IPS-15b (cell line): ENCODE measurements at regions not wholly inside any gene's neighbourhood (a gene's known extent, or its start where the extent isn't known, plus 50 kb on each side); places are given as distances from the start of the nearest gene placed in this dataset.

Experiments used
- H3K27me3 ChIP-seq: one replicate; pipeline ENCODE4 v1.6.1; 2013; ENCODE audit warnings: low read length; ENCODE audit not compliant: control insufficient read depth, insufficient read depth
- H3K36me3 ChIP-seq: one replicate; pipeline ENCODE4 v1.6.1; 2013; ENCODE audit warnings: low read length; ENCODE audit not compliant: control insufficient read depth, insufficient read depth
- H3K4me1 ChIP-seq: one replicate; pipeline ENCODE4 v1.6.1; 2013; ENCODE audit warnings: mild to moderate bottlenecking, low read length; ENCODE audit not compliant: control insufficient read depth, insufficient read depth
- H3K4me3 ChIP-seq: one replicate; pipeline ENCODE4 v1.5.1; 2013; ENCODE audit warnings: low read depth, low read length
- H3K9ac ChIP-seq: one replicate; pipeline ENCODE4 v1.6.1; 2013; ENCODE audit warnings: low read depth, mild to moderate bottlenecking, low read length
- H3K9me3 ChIP-seq: one replicate; pipeline ENCODE4 v1.6.1; 2013; ENCODE audit warnings: mild to moderate bottlenecking, low read length; ENCODE audit not compliant: control insufficient read depth, insufficient read depth

DNA sequence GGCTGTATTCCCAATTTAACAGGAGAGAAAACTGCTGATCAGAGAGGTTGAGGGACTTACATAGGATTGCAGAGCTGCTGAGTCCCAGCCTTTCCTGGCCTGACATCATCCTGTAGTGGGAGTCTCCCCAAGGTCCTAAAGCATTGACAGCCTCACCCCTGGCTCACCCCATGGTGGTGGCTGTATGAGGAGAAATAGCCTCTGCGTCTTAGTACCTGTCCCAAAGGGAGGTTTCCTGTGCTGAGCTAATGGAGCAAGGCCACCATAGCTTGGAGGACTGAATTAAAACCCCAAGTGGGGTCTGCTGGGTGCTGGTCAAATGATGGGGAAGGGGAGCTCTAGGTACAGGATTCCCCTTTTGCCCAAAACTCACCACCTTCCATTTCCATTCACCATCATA is 525.1 kb downstream of the CDH26 start:
- Histone ChIP-seq H3K4me1 (no peaks in the 10 kb centered on the region), H3K9me3 (no peaks in the 10 kb centered on the region), H3K27me3 (no peaks in the 10 kb centered on the region), H3K4me3 (no peak overlapping the region), H3K36me3 (no peaks in the 10 kb centered on the region), H3K9ac (no peak overlapping the region)

DNA sequence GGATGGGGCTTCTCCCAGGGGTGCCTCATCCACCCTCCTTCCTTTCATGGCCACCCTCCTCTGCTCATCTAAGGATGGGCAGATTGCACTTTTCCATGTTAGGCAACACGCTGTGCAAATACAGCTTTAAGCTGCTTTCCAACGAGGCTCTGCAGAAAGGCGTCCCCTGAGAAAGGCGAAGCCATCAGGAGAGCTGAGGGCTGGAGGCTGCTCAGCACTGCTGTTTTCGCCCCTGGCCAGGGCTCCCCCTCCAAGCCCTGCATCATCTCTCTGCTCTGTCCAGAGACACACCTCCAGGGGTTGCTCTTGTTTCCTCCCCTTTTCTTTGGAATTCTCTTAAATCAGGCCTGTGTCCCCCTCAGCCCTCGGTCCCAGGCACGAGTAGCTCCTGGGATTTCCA is 526.1 kb downstream of the CDH26 start:
- H3K4me1 ChIP-seq = no peaks in the 10 kb centered on the region
- no peaks in the 10 kb centered on the region for H3K27me3 ChIP-seq
- H3K36me3 ChIP-seq = no peaks in the 10 kb centered on the region
- H3K9me3 ChIP-seq = no peaks in the 10 kb centered on the region
- H3K9ac ChIP-seq = no peak overlapping the region
- no peak overlapping the region for H3K4me3 ChIP-seq

DNA sequence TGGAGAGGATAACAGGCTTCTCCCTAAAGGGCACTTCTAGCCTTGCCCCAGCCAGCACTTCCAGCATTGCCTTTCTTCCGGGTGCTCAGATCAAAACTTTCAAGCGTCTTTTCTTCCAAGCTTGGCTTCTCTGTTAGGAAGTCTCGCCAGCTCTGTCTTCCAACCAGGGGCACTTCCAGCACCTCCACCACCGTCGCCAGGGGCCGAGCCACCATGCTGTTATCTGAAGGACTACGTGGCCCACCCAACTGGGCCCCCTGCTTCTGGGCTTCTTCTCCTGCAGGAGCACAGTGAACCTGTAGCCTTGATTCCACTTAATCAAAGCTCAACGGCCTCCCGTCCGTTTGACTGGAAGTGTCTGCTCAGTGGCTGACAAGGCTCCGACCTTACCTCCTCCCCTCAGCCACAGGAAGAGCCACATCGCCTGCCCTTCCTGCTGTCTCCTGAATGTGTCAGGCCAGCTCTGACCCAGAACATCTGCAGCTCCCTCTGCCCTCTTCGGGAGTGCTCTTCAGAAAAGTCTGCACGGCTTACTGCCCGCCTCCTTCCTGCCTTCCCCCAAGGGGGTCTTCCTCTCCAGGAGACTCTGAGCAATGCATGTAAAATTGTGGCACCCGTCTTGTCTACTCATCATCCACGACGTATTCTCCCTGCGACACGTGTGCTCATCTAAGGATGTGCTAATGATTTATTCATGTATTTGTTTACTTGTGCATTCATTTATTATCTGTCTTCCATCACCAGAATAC is 527.0 kb downstream of the CDH26 start:
- H3K36me3 ChIP-seq = no peaks in the 10 kb centered on the region
- no peaks in the 10 kb centered on the region for H3K9me3 ChIP-seq
- no peak overlapping the region for H3K4me3 ChIP-seq
- no peaks in the 10 kb centered on the region for H3K27me3 ChIP-seq
- no peak overlapping the region for H3K9ac ChIP-seq
- no peaks in the 10 kb centered on the region for H3K4me1 ChIP-seq

DNA sequence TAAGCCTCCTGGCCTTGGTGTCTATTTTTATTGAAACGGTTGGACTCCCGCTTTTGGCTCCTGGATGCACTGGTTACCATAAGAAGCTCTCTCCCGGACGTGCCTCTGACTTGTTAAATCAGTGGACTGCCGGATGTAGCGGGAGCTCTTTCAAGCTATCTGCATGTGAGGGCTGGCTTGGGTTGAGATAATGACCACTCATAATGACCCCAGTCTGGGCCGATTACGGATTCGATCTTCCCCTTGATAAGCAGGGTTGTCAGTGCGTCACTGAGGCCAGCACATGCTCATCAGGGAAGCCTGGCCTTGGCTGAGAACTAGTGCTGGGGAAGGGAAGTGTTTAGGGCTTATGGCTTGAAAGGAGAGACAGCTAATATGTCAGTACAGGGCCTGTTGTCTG is 528.1 kb downstream of the CDH26 start:
- H3K9ac ChIP-seq = no peak overlapping the region

DNA sequence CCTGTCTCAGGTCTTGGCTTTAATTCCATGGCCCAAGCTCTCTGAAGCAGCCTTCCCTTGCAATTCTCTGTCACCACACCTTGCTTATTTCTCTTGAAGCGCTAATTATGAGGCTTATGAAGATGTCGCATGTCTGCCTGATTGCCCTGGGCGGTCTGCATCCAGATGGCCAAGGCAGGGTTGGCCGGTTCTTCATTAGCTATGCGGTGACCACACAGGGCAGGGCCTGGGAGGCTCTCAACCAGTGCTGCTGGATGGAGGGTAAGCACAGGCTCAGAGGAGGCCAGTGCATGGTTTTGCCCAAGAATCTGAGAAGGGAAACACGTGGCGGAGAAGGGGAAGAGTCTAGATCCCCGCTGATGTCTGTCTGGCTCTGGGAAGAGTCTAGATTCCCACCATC is 528.7 kb downstream of the CDH26 start:
- Histone ChIP-seq H3K27me3 (no peaks in the 10 kb centered on the region), H3K9ac (no peak overlapping the region), H3K9me3 (no peaks in the 10 kb centered on the region), H3K36me3 (no peaks in the 10 kb centered on the region), H3K4me3 (no peak overlapping the region), H3K4me1 (no peaks in the 10 kb centered on the region)

More for the DNA sequence above, 528.1 kb downstream of the CDH26 start:
- no peaks in the 10 kb centered on the region for H3K27me3 ChIP-seq
- H3K36me3 ChIP-seq = no peaks in the 10 kb centered on the region
- H3K4me3 ChIP-seq = no peak overlapping the region
- no peaks in the 10 kb centered on the region for H3K4me1 ChIP-seq
- H3K9me3 ChIP-seq = no peaks in the 10 kb centered on the region

DNA sequence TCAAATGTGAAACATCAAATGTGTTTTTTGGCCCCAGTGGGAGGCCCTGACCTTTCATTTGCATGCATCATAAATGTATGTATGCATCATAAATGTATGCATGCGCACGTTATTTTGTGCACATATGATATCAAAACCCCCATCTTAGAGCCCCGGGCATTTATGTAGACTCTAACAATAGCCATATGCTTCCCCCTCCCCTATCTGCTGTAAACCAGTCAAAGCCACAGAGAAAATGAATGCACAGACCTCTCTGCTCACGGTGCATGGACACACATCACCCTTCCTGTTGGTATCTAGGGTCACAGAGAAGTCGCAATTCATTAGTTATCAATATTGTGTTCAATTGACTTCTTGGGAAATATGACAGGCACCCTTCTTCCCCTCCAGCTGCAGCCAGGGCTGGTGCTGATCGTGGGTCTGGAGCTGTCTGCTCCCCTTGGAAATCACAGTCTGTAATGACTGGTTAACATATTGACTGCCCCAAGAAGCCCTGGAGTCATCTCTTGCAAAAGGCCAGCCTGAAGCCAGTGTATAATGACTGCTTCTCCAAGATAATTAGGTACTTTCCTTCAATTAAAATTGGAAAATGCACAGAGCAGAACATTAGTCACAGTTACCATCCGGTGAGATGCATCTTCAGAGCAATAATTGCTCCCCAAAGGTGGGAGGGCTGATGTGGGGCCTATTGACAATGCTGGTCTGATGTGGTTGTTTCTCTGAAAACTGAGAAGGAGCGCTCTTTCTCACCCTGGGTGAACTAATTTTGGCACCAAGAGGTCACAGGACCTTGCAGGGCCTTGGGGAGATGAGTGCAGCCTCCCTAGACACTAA is 532.2 kb downstream of the CDH26 start:
- no peaks in the 10 kb centered on the region for H3K4me1 ChIP-seq
- no peaks in the 10 kb centered on the region for H3K36me3 ChIP-seq
- no peaks in the 10 kb centered on the region for H3K27me3 ChIP-seq
- no peaks in the 10 kb centered on the region for H3K9me3 ChIP-seq
- H3K9ac ChIP-seq = no peak overlapping the region
- no peak overlapping the region for H3K4me3 ChIP-seq

DNA sequence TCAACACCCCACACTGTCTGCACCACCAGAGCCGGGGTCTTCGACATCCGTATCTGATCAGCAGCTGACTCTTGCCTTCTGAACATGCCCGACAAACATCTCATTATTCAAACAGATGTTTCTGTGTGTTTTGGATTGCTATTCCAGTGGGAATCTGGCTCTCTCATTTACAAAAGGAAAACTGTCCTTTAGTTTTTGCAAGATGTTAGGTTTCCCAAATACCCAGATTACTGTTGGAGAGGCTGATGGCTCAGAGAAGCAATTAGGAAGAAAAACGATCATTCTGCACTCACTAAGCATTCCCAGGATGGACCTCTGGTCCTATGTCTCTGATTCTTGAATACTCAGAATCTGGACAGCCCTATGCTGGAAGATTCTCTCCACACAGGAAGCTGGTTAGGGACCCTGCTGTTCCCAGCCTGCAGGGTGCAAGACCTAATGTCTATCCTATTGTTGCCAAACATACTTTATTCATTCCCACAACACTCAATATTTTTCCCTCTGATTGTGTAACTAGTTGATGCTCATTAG is 532.9 kb downstream of the CDH26 start:
- no peak overlapping the region for H3K4me3 ChIP-seq
- H3K4me1 ChIP-seq = no peaks in the 10 kb centered on the region
- H3K9ac ChIP-seq = no peak overlapping the region
- no peaks in the 10 kb centered on the region for H3K36me3 ChIP-seq
- H3K27me3 ChIP-seq = no peaks in the 10 kb centered on the region
- H3K9me3 ChIP-seq = no peaks in the 10 kb centered on the region

DNA sequence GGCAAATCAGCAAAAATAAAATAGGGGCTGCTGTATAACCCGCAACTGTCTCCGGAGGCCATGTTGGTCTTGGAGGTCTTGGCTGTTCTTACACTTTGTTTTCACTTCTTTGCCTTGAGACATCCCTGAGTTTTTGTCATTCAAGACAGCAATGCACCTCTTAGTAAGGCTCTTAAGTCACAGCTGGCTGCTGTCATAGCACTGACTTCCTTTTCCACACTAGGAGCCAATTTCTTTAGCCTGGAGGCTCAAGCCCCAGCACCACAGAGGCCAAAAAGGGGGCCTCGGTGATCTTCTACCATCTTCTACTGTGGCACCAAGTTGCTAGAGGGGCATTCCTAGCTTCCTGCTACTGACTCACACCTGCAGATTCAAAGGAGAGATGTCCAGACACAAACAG is 536.3 kb downstream of the CDH26 start:
- Histone ChIP-seq H3K4me1 (no peaks in the 10 kb centered on the region), H3K4me3 (no peak overlapping the region), H3K9ac (no peak overlapping the region), H3K36me3 (no peaks in the 10 kb centered on the region), H3K9me3 (no peaks in the 10 kb centered on the region), H3K27me3 (no peaks in the 10 kb centered on the region)

DNA sequence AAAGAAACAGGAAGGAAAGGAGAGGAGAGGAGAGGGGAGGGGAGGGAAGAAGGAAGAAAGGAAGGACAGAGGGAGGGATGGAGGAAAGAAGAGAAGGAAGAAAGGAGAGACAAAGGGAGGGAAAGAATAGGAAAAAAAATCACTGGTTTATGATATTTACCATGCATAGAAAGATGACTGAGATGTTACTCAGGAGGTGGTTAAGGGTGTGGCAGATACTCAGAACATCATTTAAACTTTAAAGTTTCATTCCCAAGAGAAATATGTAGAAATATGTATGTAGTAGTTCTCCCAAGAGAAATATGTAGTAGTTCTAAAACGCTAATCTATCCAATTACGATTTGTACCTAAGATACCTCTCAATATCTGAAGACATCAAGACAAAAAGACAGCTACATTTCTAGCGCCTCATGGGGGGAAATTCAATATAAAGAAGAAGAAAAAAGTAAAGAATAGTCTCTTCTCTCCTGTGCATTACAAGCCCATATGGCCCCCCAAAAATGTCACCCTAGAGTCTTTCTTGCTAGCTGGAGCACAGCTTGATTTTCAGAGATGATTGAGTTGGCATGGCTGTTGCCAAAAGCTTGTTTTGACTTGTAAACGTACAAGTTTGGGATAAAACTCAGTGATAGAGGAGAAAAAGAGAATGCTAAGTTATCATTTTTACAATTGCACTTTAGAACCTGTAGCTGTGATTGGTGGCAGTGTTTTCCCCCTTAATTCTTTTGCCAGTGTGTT is 539.2 kb downstream of the CDH26 start:
- H3K36me3 ChIP-seq = no peaks in the 10 kb centered on the region
- H3K9me3 ChIP-seq = no peaks in the 10 kb centered on the region

DNA sequence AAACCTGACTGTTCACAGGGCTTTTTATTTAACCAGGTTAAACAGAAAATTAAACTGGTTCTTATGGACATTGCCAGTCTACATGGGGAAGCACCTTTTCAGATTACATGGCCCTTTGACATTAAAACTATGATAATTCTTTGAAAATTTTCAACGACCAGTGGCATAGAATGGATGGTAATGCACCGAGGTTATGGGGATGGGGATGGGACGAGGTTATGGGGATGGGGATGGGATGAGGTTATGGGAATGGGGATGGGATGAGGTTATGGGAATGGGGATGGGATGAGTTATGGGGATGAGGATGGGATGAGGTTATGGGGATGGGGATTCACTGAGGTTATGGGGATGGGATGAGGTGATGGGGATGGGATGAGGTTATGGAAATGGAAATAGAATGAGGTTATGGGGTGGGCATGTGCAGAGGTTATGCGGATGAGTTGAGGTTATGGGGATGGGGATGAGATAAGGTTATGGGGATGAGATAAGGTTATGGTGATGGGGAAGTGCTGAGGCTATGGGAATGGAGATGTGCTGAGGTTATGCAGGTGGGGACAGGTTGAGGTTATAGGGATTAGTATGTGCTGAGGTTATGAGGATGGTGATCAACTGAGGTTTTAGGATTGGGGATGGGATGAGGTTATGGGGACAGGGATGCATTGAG is 541.9 kb downstream of the CDH26 start:
- Histone ChIP-seq H3K9me3 (no peaks in the 10 kb centered on the region), H3K9ac (no peak overlapping the region), H3K4me3 (no peak overlapping the region), H3K27me3 (no peaks in the 10 kb centered on the region), H3K36me3 (no peaks in the 10 kb centered on the region), H3K4me1 (no peaks in the 10 kb centered on the region)

More for the DNA sequence above, 539.2 kb downstream of the CDH26 start:
- H3K4me1 ChIP-seq = no peaks in the 10 kb centered on the region
- no peaks in the 10 kb centered on the region for H3K27me3 ChIP-seq
- H3K9ac ChIP-seq = no peak overlapping the region
- no peak overlapping the region for H3K4me3 ChIP-seq

DNA sequence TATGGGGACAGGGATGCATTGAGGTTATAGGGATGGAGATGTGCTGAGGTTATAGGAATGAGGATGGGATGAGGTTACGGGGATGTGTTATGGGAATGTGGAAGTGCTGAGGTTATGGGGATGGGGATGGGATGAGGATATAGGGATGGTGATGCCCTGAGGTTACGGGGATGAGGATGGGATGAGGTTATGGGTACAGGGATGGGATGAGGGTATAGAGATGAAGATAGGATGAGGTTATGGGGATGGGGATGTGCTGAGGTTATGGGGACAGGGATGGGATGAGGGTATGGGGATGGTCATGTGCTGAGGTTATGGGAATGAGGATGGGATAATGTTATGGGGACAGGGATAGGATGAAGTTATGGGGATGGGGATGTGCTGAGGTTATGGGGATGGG is 542.8 kb downstream of the CDH26 start:
- no peaks in the 10 kb centered on the region for H3K27me3 ChIP-seq
- H3K36me3 ChIP-seq = no peaks in the 10 kb centered on the region
- H3K9ac ChIP-seq = no peak overlapping the region
- no peaks in the 10 kb centered on the region for H3K4me1 ChIP-seq
- H3K4me3 ChIP-seq = no peak overlapping the region
- no peaks in the 10 kb centered on the region for H3K9me3 ChIP-seq
